OCI-LY1 (cell line): ENCODE measurements at regions not wholly inside any gene's neighbourhood (a gene's known extent, or its start where the extent isn't known, plus 50 kb on each side); places are given as distances from the start of the nearest gene placed in this dataset.

ENCODE experiments used
- CTCF ChIP-seq: fragments of 200-600 bp; sonication (generic), shearing (Covaris generic); IDR thresholded peaks from 2 replicates; pipeline ENCODE4 v1.5.1; 2017; ENCODE audit warnings: mild to moderate bottlenecking, antibody characterized with exemption, low read length, moderate library complexity, mixed read lengths
- EZH2 ChIP-seq: fragments of 200-600 bp; sonication (generic), shearing (Covaris generic); IDR thresholded peaks from 2 replicates; pipeline ENCODE4 v1.8.0; 2017; ENCODE audit warnings: borderline replicate concordance, mixed run types, mild to moderate bottlenecking, antibody characterized with exemption, low read length, moderate library complexity, mixed read lengths

DNA sequence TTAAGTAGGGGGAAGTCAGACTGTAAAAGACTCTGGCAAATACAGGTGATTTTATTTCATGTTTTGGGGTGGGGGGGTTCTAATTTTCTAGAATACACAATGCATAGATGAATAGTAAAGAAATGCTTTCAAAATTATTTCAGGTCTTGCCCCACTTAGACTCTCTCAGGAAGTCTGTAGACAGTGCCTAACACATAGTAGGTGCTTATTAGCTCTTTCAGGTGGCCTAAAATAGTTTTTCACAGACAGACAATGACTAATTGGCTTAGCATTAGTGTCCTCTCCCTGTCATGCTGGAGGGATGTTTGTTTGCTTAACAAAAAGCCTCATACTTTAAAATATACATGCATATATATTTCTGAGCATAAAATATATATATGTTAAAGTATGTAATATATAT is 366.0 kb downstream of the SOX9 start:
- no peak for TF ChIP-seq CTCF
- TF ChIP-seq EZH2, result no peak
